ENCODE measurements at regions not wholly inside any gene's neighbourhood (a gene's known extent, or its start where the extent isn't known, plus 50 kb on each side); places are given as distances from the start of the nearest gene placed in this dataset.

- TF ChIP-seq CTCF (IDR thresholded peaks at IDR 0.05): no peak
- no peak for DNase-seq (ENCODE audit: low spot score)
- Histone ChIP-seq H3K27ac (no peak overlapping the region), H3K4me3 (no peak overlapping the region)
Observed at GRCh38 chr20:12256806-12257205, 339.1 kb downstream of the BTBD3 start.

- DNase-seq (ENCODE audit: low spot score): no peak
- no peak overlapping the region for H3K27ac ChIP-seq
- TF ChIP-seq CTCF (IDR thresholded peaks at IDR 0.05): no peak
- no peak overlapping the region for H3K4me3 ChIP-seq
Observed at GRCh38 chr20:12262747-12263146, 345.1 kb downstream of the BTBD3 start.

DNA sequence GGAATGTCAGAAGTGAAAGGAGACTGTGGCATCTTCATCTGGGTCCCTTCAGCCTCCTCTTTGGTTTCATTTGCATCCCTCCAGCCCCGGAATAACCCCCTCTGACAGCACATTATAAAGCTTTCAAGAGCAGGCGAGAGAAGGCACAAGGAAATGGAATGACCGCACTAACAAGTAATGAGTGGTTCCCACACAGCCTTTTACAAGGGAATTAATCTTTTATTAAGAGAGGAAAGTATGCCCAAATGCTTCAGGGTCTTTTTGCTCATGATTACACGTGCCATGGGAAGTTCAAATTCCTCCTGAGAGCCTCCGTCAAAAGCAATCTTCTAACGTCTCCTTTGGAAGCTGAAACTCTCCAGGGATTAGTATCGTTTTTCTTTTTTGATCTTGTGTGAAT, 347.0 kb downstream of the BTBD3 start:
- H3K27ac ChIP-seq: no peak overlapping the region
- no peak for TF ChIP-seq CTCF (IDR thresholded peaks at IDR 0.05)
- no peak overlapping the region for H3K4me3 ChIP-seq
- no peak for DNase-seq (ENCODE audit: low spot score)

GRCh38 chr20:12265662-12266061, 348.0 kb downstream of the BTBD3 start:
- Histone ChIP-seq H3K4me3 (no peak overlapping the region), H3K27ac (no peak overlapping the region)
- TF ChIP-seq CTCF (IDR thresholded peaks at IDR 0.05): no peak
- DNase-seq (ENCODE audit: low spot score): no peak

GRCh38 chr20:12269579-12269978, 351.9 kb downstream of the BTBD3 start:
- H3K27ac ChIP-seq: no peak overlapping the region

DNA sequence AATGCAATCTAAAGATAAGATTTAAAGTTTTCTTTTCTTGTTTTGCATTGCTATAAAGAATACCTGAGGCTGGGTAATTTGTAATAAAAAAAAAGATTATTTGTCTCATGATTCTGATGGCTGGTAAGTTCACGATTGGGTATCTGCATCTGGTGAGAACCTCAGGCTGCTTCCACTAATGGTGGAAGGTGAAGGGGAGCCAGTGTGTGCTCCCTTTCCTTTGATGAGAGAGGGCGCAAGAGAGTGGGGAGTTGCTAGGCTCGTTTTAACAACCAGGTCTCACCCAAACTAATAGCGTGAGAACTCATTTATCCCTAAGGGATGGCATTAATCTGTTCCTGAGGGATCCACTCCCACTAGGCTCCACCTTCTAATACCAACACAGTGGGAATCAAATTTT, 353.2 kb downstream of the BTBD3 start:
- Histone ChIP-seq H3K4me3 (no peak overlapping the region), H3K27ac (no peak overlapping the region)
- TF ChIP-seq CTCF (IDR thresholded peaks at IDR 0.05): no peak
- DNase-seq (ENCODE audit: low spot score): no peak

More at GRCh38 chr20:12269579-12269978, 351.9 kb downstream of the BTBD3 start:
- H3K4me3 ChIP-seq: no peak overlapping the region
- no peak for DNase-seq (ENCODE audit: low spot score)
- no peak for TF ChIP-seq CTCF (IDR thresholded peaks at IDR 0.05)

DNA sequence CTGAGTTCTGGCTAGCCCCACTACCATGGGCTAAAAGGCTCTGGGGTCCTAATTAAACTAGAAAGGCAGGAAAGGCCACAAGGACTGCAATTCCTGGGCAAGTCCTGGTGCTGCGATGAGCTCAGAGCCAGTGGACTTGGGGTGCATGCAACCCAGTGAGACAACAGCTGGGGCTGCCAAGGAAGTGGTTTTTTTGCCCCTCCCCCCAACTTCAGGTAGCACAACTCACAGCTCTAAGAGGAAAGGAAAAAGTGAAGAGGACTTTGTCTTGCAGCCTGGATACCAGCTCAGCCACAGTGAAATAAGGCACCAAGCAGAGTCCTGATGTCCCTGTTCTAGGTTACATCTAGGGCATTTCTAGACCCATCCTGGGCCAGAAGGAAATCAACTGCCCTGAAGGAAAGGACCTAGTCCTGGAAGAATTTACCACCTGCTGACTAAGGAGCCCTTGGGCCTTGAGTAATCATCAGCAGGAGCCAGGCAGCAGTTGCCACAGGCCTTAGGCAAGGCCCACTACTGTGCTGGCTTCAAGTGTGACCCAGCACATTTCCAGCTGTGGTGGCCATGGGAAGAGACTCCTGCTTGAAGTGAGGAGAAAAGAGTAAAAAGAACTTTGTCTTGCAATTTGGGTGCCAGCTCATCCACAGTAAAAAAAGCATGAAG, 358.4 kb downstream of the BTBD3 start:
- H3K27ac ChIP-seq: no peak overlapping the region
- no peak for DNase-seq (ENCODE audit: low spot score)
- no peak for TF ChIP-seq CTCF (IDR thresholded peaks at IDR 0.05)

More for the DNA sequence above, 358.4 kb downstream of the BTBD3 start:
- no peak overlapping the region for H3K4me3 ChIP-seq
